HG02884 (cell line): ENCODE measurements at regions not wholly inside any gene's neighbourhood (a gene's known extent, or its start where the extent isn't known, plus 50 kb on each side); places are given as distances from the start of the nearest gene placed in this dataset.
"Not testable (repeated sequence)": the region's sequence is repeated elsewhere in the genome, so short reads cannot be mapped to it uniquely, and the experiment has no call there.

Source experiments
- ATAC-seq: cut with Tn5 transposase; IDR thresholded peaks from one replicate; pipeline ENCODE4 v1.9.1; 2021; ENCODE audit warnings: mild to moderate bottlenecking, moderate library complexity; ENCODE audit not compliant: unreplicated experiment

GRCh38 chr7:98727146-98727709 is 110.1 kb downstream of the NPTX2 start:
- no peak for ATAC-seq

- ATAC-seq: no peak
Measured at GRCh38 chr7:98728555-98728954, 111.5 kb downstream of the NPTX2 start.

DNA sequence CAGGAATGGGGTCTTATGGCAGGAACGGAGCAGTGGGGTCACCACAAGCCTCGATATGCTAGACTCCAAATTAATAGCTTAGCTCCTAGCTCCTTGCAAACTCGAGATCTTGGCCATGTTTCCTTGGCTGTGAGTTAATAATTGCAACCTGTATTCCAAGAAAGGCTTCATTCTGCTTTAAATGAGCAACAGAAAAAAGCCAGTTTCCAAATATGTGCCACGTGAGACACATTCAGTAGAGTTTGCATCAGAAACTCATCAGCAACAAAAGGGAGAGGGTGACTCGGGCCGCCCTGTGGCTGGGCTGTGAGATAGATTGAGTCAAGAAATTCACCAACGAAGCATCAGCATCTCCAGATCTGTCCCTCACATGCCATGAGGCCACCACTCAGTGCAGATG is 112.0 kb downstream of the NPTX2 start:
- no peak for ATAC-seq

DNA sequence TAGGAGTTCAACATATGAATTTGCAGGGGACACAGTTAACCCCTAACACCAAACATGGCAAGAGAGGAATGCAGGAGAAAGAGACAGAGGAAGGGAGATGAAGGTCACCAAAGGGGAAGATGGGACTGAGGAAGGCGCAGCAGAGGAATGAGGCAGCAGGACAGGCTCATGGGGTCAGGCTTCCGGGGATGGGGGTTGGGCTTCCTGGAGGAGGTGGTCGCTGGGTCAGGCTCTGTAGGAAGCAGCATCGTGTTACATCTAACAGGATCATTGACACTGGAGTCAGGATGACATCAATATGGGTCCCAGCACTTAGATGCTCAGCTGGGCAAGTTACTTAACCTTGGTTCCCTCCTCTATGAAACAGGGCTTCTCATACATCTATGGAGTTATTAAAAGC is 113.2 kb downstream of the NPTX2 start:
- no peak for ATAC-seq

DNA sequence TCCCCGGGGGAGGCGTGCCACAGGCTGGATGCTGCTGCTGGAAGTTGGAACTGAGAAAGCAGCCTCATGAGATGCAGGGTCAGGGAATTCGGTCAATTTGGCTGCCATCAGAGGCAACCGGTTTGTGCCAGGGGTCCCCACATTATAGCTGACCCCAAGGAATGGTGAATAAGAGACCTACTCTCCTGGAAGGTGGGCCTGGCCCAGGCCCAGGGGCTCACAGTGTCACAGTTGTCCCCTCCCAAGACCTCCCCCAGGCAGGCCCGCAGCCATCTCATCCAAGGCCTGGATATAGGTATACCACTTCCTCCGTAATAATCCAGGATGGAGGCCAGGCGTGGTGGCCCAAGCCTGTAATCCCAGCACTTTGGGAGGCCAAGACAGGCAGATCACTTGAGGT is 114.6 kb downstream of the NPTX2 start:
- no peak for ATAC-seq

DNA sequence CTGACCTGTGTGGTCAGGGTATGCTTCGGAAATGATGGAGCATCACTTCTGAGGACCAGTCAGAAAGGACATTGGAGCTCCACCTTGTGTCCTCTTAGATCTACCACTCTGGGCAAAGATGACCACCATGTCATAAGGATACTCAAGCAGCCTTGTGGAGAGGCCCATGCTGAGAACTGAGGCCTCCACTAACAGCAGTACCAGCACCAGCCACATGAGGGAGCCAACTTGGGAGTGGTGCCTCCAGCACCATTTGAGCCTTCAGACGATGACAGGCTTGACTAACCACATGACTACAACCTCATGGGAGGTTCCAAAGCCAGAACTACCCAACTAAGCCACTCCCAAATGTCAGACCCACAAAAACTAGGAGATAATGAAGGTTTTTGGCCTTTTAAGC is 116.0 kb downstream of the NPTX2 start:
- ATAC-seq: no peak

GRCh38 chr7:98735801-98736200 is 118.7 kb downstream of the NPTX2 start:
- ATAC-seq: no peak

DNA sequence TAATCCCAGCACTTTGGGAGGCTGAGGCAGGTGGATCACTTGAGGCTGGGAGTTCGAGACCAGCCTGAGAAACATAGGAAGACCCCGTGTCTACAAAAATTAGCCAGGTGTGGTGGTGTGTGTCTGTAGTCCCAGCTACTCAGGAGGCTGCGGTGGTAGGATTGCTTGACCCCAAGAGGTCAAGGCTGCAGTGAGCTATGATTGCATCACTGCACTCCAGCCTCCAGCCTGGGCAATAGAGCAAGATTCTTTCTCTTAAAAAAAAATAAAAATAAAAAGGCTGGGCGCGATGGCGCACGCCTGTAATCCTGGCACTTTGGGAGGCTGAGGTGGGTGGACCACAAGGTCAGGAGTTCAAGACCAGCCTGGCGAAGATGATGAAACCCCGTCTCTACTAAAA is 119.4 kb downstream of the NPTX2 start:
- not testable (repeated sequence) for ATAC-seq

DNA sequence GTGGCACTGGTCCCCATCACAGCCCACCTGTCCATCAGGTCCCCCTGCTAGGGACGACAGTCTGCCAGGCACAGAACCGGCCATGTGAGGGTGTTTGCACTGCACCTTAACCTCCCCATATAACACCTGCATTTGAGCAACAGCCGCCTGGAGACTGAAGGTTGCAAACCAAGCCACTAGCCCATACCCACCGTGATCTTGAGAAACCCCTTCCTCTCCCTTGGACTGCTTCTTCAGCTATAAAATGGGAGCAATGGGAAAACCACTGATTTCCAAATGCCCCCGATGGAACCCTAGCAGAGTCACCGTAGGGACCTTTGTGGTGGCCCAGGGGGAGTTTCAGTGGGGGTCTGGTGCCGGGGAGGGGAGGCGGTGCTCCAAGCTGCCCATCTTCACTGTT is 120.1 kb downstream of the NPTX2 start:
- no peak for ATAC-seq

DNA sequence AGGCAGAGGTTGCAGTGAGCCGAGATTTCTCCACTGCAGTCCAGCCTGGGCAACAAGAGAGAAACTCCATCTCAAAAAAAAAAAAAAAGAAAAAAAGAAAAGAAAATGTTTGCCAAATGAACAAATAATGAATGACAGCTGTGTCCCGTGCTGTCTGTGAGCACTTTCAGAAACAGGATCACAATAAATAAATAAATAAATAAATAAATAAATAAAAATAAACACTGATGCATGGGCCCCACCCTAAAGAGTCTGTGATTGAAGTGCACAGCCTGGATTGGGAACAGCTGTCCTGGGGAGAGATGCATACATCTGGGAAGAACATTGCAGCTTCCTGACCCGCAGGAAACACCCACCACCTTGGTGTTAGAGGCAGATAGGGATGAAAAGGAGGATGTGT is 123.6 kb downstream of the NPTX2 start:
- no peak for ATAC-seq

GRCh38 chr7:98745722-98746318 is 124.0 kb downstream of the TMEM130 start:
- no peak for ATAC-seq

- no peak for ATAC-seq
Measured at GRCh38 chr7:98748090-98748489, 121.7 kb downstream of the TMEM130 start.

GRCh38 chr7:98753176-98753575 is 116.6 kb downstream of the TMEM130 start:
- ATAC-seq: no peak

DNA sequence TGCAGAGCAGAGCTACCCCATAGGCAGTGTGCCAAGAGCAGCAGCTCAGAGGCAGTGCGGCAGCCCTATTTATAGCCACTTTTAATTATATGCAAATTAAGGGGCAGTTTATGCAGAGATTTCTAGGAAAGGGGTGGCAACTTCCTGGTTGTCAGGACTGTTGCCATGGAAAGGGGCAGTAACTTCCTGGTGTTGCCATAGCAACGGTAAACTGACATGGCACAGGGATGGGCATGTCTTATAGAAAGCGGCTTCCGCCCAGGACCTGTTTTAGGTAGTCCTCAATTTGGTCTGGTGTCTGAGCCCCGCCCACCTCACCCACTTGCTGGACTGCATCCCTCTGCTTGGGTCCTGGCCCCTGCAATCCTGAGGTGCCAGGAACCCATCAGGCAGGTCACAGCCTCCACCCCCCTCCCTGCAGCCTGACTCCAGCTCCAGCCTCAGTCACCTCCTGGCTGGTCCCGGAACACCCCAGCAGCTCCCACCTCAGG is 115.8 kb downstream of the TMEM130 start:
- no peak for ATAC-seq

DNA sequence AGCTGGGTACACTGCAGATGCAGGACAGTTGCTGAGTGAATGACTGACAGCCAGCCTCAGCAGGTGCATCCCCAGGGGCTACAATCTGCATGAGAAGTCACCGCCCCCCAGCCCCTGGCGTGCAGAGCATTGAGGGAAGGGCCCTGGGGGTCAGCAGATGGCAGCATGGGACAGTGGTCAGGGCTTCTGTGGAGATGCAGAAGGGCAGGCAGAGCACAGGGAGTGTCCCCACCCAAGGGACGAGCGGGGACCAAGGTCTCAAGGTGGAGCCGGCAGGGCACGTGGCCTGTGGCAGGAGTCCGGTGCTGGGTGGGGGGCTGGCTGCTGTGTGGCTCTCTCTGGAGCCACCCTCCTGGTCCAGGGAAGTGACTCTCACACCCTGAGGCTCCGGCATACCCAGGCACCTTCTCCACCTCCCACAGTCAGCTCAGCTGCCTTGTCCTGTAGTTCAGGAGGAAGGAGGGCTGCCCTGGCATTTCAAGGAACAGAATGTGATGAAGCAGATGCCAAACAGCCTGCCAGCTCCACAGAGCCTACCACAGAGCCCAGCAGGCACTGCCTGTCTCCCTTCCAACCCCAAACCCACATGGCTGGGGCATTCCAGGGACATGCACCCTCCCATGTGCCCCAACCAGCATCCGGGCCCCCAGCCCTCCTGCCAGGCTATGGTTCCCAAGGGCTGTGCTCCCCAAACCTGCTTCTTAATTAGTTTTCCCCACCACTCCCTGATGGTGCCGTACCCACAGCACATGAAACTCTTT is 114.5 kb downstream of the TMEM130 start:
- ATAC-seq: no peak

DNA sequence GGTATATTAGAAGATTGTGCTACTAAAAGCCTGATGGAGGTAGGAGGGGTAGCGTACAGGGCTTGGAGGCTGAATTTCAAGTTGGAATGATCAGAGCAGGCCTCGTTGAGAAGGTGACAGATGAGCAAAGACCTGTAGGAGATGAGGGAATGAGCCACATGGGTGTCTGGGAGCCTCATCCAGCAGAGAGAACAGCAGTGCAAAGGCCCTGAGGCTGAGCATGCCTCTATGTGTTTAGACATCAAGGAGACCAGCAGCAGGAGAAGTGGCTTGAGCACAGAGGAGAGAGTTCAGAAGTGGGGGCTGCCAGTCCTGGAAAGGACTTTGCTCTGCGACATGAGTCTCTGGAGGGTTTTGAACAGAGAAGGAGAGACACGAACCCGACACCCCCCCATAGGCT is 111.7 kb downstream of the TMEM130 start:
- ATAC-seq: no peak

DNA sequence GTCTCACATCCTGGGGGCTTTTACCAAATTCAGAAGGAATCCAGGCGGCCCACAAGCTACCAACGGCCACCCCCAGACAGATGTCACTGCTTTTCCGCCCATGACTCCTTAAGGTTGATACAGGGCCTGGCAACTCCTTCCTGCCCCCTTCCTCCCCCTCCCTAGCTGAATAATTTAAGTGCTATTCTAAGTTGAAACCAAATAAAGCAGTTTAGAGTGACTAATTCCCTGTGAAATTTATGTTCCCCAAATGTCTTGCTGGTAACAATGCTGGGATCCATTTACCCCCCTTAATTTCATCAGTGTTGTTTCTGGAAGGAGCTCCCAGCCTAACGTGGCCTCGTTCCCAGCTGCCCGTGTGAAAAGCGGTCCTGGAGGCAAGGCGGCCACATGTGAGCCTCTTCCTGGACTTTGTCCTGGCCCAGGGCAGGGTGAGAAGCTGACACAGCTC is 109.6 kb downstream of the TMEM130 start:
- ATAC-seq: no peak

DNA sequence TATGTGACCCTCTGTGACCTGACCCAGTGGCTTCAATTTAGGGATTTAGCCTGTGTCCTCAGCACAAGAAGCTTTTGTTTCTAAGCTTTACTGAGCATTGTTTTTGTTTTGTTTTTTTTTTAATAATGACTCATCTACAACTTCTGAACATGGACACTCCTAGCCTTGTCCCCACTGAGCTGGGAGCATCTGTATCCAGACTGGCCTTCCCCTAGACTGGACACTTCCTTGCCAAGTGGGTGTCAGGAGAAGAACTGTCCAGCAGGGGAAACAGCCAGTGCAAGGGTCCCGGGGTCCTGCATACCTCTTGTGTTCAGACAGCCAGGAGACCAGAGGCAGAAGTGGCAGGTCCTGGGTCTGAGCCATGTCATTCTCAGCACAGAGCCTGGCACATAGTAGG is 108.6 kb downstream of the TMEM130 start:
- no peak for ATAC-seq

DNA sequence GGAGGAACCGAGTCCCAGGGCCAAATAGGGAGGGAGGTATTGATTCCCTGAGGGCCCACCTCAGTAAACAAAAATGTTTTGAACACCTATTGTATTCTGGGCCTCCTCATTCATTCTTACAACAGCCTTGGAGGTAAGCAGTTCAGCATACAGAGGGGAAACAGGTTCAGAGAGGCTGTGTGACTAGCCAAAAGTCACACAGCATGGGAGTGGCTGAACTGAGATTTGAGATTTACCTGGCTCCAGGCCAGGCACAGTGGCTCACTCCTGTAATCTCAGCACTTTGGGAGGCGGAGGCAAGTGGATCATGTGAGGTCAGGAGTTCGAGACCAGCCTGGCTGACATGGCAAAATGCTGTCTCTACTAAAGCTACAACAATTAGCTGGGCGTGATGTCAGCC is 107.2 kb downstream of the TMEM130 start:
- no peak for ATAC-seq

- ATAC-seq: no peak
Measured at GRCh38 chr7:98763441-98763840, 106.4 kb downstream of the TMEM130 start.

- ATAC-seq: no peak
Measured at GRCh38 chr7:98764946-98765345, 104.9 kb downstream of the TMEM130 start.

- ATAC-seq: not testable (repeated sequence)
Measured at GRCh38 chr7:98770085-98770484, 99.7 kb downstream of the TMEM130 start.
